Right lobe of liver (tissue), 6 donors: ENCODE measurements at regions not wholly inside any gene's neighbourhood (a gene's known extent, or its start where the extent isn't known, plus 50 kb on each side); places are given as distances from the start of the nearest gene placed in this dataset.

Source experiments
- ATAC-seq, 4 donors: fragments of 200-7000 bp; cut with Tn5 transposase; one replicate each; pipeline ENCODE4 v1.9.1; 2020; ENCODE audit warnings: mild to moderate bottlenecking in 4 of 4, moderate library complexity in 4 of 4
- DNase-seq, 3 donors: peaks; one replicate each; pipeline ENCODE4 v3.0.0-alpha.2; 2020
- H3K27ac ChIP-seq, 3 donors: fragments of 200-600 bp; one replicate each; pipeline ENCODE4 v1.8.0; 2022
- H3K27me3 ChIP-seq, 2 donors: fragments of 200-600 bp; one replicate each; pipeline ENCODE4 v1.8.0; 2022
- H3K36me3 ChIP-seq, 4 donors: fragments of 200-600 bp; sonication (generic) in 1 of 4; one replicate each; pipeline versions ENCODE4 v1.5.1 to v1.8.0; 2017 to 2022; ENCODE audit warnings: control low read depth in 1 of 4
- H3K4me1 ChIP-seq, 4 donors: fragments of 200-600 bp; sonication (generic) in 1 of 4; one replicate each; pipeline versions ENCODE4 v1.5.1 to v1.8.0; 2017 to 2022; ENCODE audit warnings: control low read depth in 1 of 4
- H3K4me3 ChIP-seq, 3 donors: fragments of 200-600 bp; one replicate each; pipeline ENCODE4 v1.8.0; 2022
- H3K9me3 ChIP-seq, 4 donors: fragments of 200-600 bp; sonication (generic) in 1 of 4; one replicate each; pipeline versions ENCODE4 v1.5.1 to v1.8.0; 2017 to 2022; ENCODE audit warnings: control low read depth in 1 of 4
- CTCF ChIP-seq, 4 donors: fragments of 200-600 bp in 3 of 4; fragments of 450-650 bp in 1 of 4; IDR thresholded peaks; one replicate each; pipeline versions ENCODE4 v1.5.1 to v1.8.0; 2016 to 2022; ENCODE audit warnings: antibody characterized with exemption in 4 of 4, mild to moderate bottlenecking in 2 of 4
- POLR2A ChIP-seq: fragments of 450-650 bp; IDR thresholded peaks from one replicate; pipeline ENCODE4 v1.6.1; 2017; ENCODE audit warnings: antibody characterized with exemption, mild to moderate bottlenecking
- WGBS: methylation state at CpG from one replicate; pipeline ENCODE4 v1.1.6; 2018; ENCODE audit warnings: low coverage, low lambda C conversion rate; ENCODE audit not compliant: insufficient coverage; ENCODE audit errors: missing lambda C conversion rate; 5-methylcytosine and 5-hydroxymethylcytosine counted together
- intact Hi-C, 2 donors: fragments of 100-400 bp; cut with DNase I; formaldehyde crosslinking; loops; one replicate each; pipeline versions ENCODE4 v1.11.2 to v1.14.1; 2022
- donor health status: DM: no; HTN: yes; CAD: no.
- donor health status: DM: no; HTN: no; CAD: no.
- donor health status: DM: no; HTN: no; CAD: no.
- donor health status: DM: no; HTN: yes; CAD: no.
- donor health status: DM: no; HTN: yes; CAD: no.

GRCh38 chr15:35606450-35606779 is 60.5 kb upstream of the DPH6 start:
- TF ChIP-seq POLR2A (no peak), CTCF (IDR thresholded peaks at IDR 0.05) (no peak)
- DNase-seq (no peak), ATAC-seq (no peak)
- 69% methylated on average over 3 of the region's 3 CpGs for WGBS
- H3K9me3 ChIP-seq: no peaks in the 10 kb centered on the region
- intact Hi-C loops: no loop called here
- H3K4me1 ChIP-seq: no peaks in the 10 kb centered on the region
- H3K36me3 ChIP-seq: no peaks in the 10 kb centered on the region
- H3K27ac ChIP-seq: no peak overlapping the region
- no peaks in the 10 kb centered on the region for H3K27me3 ChIP-seq
- H3K4me3 ChIP-seq: no peak overlapping the region

GRCh38 chr15:35616498-35617271 is 70.7 kb upstream of the DPH6 start:
- H3K4me3 ChIP-seq: no peak overlapping the region
- peaks cover 0 to 7% (median 0%) of the 10 kb centered on the region in 4 donors for H3K4me1 ChIP-seq
- 92% methylated on average over 1 of the region's 1 CpG for WGBS
- H3K27ac ChIP-seq: no peak overlapping the region
- H3K36me3 ChIP-seq: no peaks in the 10 kb centered on the region
- ATAC-seq: no peak
- DNase-seq: no peak
- no peaks in the 10 kb centered on the region for H3K27me3 ChIP-seq
- intact Hi-C loops: no loop called here
- no peaks in the 10 kb centered on the region for H3K9me3 ChIP-seq
- TF ChIP-seq CTCF (IDR thresholded peaks at IDR 0.05) (no peak), POLR2A (no peak)

DNA sequence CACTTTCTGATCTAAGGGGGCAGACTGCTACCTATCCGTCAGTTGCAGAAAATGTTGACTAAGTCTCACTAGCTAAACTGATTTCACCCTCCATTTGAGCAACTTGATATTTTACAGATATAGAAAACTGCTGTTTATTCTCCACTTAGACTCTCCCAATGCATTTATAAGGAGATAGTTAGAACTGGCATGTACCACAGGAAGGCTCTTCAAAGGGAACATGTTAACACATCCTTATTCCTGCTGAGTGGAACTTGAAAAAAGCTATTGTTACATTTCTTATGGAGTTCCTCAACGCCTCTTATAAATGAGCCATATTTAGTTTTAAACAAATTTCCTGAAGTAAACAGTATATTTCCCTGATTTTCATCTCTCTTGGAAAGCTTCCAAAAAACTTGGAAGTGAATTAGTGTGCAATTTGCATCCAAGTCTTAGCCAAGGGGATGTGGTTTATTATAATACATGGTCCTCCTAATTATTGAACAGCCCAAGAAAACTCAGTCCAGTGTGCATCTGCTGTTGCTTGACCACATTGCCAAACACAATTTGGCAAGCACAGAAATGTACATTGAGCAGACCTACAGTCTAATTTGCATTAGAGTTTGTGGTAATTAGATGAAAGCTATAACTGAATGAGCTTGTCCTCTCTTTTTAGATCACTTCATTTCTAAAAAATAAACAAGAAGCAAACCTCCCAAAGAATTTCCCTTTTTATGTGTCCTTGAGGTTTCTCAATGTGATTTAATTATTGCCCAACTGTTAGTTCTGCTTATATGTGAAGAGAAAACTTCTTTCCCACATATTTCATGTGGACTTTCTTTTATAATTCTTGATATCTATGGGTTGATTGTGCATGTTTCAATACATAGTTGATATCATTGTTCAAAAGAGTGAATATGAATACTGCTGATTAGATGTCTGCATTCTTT is 72.6 kb upstream of the DPH6 start:
- intact Hi-C loops: no loop called here
- ATAC-seq (peak in 2 of 4 donors; percentile 22 to 36), DNase-seq (no peak)
- no peaks in the 10 kb centered on the region for H3K9me3 ChIP-seq
- peaks cover 0 to 7% (median 0%) of the 10 kb centered on the region in 4 donors for H3K4me1 ChIP-seq
- no peaks in the 10 kb centered on the region for H3K36me3 ChIP-seq
- H3K27ac ChIP-seq: no peak overlapping the region
- TF ChIP-seq CTCF (IDR thresholded peaks at IDR 0.05) (no peak), POLR2A (no peak)
- H3K4me3 ChIP-seq: no peak overlapping the region
- H3K27me3 ChIP-seq: no peaks in the 10 kb centered on the region
- WGBS: 63% methylated on average over 2 of the region's 2 CpGs

- Histone ChIP-seq H3K27me3 (no peaks in the 10 kb centered on the region), H3K4me1 (peaks cover 0 to 10% (median 0%) of the 10 kb centered on the region in 4 donors), H3K4me3 (no peak overlapping the region), H3K36me3 (no peaks in the 10 kb centered on the region), H3K27ac (no peak overlapping the region), H3K9me3 (no peaks in the 10 kb centered on the region)
- intact Hi-C loops: no loop called here
- 90% methylated on average over 5 of the region's 6 CpGs for WGBS
- TF ChIP-seq POLR2A (no peak), CTCF (IDR thresholded peaks at IDR 0.05) (no peak)
- ATAC-seq (no peak), DNase-seq (no peak)
These were observed 76.8 kb upstream of the DPH6 start for GRCh38 chr15:35622641-35623340.
